ENCODE measurements at regions not wholly inside any gene's neighbourhood (a gene's known extent, or its start where the extent isn't known, plus 50 kb on each side); places are given as distances from the start of the nearest gene placed in this dataset.

GRCh38 chr6:96465321-96465903, 56.2 kb upstream of the UFL1 start:
- DNase-seq, result no peak

GRCh38 chr6:96466147-96466863, 55.3 kb upstream of the UFL1 start:
- DNase-seq, result no peak

GRCh38 chr6:96467814-96468213, 53.8 kb upstream of the UFL1 start:
- DNase-seq, result no peak

GRCh38 chr6:96468281-96468680, 53.3 kb upstream of the UFL1 start:
- no peak for DNase-seq

- no peak for DNase-seq
Observed at GRCh38 chr6:96468681-96469224, 52.9 kb upstream of the UFL1 start.

GRCh38 chr6:96469312-96469711, 52.3 kb upstream of the UFL1 start:
- no peak for DNase-seq

GRCh38 chr6:96470296-96470695, 51.3 kb upstream of the UFL1 start:
- no peak for DNase-seq
